HG03159 (cell line): ENCODE measurements at regions not wholly inside any gene's neighbourhood (a gene's known extent, or its start where the extent isn't known, plus 50 kb on each side); places are given as distances from the start of the nearest gene placed in this dataset.
"Not testable (repeated sequence)": the region's sequence is repeated elsewhere in the genome, so short reads cannot be mapped to it uniquely, and the experiment has no call there.

Experiments used
- ATAC-seq: cut with Tn5 transposase; IDR thresholded peaks from one replicate; pipeline ENCODE4 v1.9.1; 2021; ENCODE audit warnings: mild to moderate bottlenecking, moderate library complexity; ENCODE audit not compliant: unreplicated experiment

DNA sequence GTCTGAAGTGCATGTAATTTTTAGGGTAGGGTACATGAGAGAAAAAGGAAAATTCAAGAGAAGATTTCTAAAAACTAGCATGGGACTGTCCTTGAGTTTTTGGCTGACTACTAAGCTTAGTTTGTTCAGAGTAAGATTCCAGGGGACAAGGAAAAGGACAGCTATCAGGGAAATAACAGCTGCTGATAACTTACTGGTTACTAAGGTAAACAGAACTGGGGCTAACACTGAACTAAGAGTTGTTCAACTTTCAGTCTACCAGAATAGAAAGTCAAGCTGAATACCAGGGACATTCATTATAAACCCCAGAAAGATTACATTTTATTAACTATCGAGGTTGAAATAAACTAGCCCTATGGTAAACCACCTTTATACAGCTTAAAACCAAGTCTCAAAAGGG, 261.8 kb upstream of the CYRIA start:
- no peak for ATAC-seq

DNA sequence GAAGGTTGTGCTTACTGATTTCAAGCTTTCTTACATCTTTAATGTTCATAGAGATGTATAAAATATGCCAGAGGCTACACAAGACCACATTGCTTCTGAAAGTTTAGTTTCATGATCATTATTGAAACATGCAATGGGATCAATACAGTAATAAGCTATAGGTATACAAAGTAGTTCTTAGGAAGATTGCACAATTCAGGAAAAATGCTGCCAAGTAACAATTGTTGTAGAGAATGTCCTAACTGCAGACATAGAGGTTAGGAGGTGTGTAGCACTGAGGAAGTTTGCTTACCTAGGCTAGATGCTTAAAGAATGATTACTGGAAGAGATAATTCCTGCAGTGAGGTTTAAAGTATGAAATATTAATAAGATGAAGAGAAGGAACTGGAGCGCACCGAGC, 259.5 kb upstream of the CYRIA start:
- ATAC-seq = no peak

DNA sequence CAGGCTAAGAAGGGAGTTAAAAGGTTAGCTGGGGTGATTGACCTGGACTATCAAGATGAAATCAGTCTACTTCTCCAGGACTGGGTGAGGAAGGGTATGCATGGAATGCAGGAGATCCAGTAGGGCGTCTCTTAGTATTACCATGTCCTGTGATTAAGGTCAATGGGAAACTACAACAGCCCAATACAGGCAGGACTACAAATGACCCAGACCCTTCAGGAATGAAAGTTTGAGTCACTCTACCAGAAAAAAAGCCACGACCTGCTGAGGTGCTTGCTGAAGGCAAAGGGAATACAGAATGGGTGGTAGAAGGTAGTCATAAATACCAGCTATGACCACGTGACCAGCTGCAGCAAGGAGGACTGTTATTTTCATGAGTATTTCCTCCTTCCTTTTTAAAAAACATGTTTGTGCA, 249.7 kb upstream of the CYRIA start:
- not testable (repeated sequence) for ATAC-seq

DNA sequence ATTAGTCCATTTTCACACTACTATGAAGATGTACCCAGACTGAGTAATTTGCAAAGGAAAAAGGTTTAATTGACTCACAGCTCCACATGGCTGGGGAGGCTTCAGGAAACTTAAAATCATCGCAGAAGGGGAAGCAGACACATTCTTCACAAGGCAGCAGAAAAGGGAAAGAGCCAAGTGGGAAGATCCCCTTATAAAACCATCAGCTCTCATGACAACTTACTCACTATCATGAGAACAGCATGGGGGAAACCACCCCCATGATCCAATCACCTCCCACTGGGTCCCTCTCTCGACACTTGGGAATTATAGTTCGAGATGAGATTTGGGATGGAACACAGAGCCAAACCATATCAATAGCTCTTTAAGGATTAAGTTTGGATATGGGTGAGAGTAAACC, 246.1 kb upstream of the CYRIA start:
- ATAC-seq = no peak

DNA sequence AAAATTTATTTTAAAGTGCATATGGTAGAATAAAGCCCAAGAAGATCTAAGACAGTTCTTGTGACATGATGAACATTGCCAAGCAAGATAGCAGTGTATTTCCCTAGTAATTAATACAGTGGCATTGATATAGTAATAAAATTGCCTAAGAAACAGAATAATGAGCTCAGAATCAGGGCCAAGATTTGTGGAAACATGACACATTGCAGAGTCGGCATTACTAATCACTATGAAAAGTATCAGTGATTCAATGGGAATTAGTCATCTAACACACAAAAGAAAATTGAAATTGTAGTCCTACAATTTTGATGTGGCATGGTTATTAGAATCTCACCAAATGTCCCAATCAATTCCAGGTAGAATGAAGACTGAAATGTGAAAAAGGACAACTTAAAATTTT, 243.0 kb upstream of the CYRIA start:
- ATAC-seq = no peak

DNA sequence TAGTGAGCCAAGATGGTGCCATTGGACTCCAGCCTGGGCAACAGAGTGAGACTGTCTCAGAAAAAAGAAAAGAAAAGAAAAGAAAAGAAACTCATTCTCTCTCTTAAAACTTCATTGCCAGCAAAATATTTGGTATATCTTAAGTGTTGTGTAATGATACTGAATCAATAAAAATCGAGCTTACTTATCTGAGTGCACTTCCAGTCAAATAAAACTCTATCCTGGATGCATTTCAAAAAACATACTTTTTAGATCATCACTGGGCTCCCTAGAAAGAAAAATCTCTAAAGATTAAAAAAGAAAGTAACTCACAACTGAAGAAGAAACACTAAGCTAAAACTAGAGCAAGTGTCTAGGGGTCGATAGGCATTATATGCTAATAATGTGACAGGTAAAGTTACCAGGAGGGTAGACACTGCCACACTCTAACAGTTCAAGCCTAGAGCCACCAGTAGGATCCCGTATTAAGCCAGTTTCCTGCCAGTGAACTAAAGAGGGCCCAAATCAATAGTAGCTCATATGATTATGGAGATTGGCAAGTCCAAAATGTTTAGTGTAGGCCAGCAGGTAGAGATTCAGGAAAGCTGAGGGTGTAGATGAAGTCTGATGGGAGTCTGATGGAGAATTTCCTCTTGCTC, 242.1 kb upstream of the CYRIA start:
- ATAC-seq = no peak

DNA sequence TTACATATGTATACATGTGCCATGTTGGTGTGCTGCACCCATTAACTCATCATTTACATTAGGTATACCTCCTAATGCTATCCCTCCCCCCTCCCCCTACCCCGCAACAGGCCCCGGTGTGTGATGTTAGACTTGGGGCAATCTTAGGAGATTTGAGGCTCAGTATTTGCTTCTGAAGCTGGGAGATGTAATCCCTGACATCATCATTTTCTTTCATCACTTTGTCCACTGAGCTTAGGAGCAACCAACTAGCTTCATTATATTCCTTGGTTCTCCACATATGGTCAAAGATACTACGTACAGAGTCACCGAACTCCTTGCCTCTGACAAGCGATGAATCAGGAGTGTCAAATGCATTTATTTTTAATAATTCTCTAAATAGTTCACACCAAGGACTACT, 239.7 kb upstream of the CYRIA start:
- ATAC-seq = not testable (repeated sequence)

DNA sequence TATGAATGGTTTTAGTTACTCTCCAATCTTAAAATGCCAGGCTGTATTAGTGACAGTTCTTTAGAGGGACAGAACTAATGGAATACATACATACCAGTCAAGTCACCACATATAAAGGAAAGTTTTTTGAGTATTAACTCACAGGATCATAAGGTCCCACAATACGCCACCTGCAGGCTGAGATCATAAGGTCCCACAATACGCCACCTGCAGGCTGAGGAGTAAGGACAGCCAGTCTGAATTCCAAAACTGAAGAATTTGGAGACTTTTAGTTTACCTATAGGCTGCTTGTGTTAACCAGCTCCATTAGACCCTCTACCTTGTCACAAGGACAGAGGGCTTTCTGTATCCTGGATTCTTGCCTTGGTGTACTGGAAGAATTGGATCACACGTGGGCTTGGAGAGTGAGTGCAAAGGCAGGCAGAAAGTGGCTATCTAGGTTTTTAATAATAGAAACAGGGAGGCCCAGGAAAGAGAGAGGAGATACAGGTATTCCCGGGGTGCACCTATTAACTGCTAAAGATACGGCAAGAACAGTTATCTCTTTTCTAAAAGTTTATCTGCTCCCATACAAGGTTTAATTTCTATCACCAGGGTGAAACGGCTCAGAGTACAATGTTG, 234.9 kb upstream of the CYRIA start:
- ATAC-seq = peak; percentile 93

DNA sequence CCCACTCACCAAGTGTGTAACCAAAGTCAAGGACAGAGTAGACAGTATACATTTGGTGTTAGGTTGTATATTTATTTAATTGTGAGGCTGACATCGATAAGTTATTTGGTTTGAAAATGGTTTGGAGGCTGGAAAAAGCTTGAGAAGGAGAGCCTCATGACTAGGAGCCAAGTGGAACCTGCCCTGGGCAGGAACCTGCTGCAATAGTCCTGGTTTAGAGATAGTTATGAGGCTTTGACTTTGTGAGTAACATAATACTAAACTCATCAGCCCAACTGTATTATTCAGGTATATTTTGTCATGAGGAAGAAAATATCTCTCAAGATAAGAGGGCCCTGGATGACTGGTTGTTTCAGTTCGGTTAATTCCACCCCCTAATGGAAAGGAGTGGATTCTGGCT, 234.3 kb upstream of the CYRIA start:
- peak; percentile 24 for ATAC-seq

DNA sequence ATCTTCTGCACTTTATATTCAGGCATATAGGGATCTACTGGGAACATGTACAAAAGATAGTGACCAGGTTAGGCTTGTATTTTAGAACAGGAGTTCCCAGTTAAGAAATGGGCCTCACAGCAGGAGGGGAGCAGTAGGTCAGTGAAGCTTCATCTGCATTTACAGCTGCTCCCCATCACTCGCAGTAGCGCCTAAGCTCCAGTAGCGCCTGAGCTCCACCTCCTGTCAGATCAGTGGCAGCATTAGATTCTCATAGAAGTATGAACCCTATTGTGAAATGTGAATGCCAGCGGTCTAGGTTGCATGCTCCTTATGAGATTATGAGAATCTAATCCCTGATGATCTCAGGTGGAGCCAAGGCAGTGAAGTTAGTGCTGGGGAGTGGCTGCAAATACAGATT, 224.4 kb upstream of the CYRIA start:
- no peak for ATAC-seq

DNA sequence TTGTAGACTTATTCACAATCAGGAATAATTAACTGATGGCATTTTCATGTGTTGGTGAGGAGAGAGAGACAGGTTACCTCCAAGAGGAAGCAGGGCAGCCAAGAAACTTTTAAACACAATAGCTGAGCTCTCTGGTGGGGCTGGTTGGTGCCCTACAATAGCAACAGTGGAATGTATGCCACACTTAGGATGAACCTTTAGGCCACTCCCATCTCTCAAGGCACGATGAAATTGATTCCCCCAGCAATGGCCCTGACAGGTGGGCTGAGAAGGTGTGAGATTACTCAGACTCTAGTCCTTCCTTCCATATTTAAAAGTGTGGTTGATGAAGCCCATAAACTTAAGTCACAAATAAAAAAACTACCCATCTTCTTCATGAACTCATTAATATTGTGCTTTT, 219.4 kb upstream of the CYRIA start:
- ATAC-seq = no peak

DNA sequence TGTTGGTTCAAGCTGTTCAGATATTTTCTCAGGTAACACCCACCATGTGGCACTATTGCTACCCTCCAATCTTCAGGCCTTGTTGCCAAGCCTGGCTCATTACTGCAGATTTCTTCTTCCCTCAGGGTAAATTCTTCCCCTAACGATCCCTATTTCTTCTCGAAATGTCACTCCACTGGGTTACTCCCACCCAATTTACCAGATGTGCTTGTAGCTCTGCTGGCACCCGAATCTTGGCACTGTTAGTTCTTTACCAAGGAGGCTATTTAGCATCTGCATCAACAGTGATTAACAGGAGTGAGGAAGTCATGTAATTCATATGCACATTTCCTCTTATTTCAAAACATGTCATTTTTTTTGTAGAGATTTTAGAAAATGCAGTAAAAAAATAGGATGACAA, 217.1 kb upstream of the CYRIA start:
- no peak for ATAC-seq

DNA sequence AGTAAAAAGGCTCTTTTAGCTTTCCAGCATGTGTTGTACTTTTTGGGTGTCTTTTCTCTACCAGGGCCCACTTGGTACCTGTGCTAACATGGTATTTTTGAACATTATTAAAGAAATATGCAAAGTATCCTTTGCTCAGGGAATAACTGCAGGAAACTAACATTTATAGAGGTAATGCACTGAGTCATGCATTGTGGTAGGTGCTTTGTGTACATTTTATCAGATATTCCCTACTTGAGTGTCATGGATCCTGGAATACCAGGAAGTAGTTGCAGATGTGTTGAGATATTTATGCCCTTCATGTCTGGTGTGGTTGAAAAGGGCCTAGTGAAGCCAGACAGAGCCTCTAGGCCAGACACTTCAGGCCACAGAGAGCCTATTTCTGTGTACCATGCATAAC, 215.5 kb upstream of the CYRIA start:
- ATAC-seq = no peak

DNA sequence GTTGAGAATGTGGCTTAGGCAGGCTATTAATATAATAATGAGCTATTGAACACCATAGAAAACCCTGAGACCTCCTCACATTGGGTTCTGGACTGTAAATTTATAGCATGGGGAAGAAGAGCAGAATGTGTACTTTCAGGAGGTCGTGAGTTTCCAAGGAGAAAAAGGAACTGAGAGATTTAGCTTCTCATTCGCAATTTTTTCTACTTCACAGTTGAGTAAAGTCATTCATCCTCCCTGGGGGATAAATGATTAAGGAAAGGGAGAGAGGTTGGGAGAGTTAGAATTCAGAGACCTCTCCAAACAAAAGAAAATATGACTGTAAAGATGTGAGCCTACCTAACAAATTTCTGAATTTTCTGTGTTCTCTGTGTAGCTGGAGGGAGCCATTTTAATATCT, 205.8 kb upstream of the CYRIA start:
- ATAC-seq = no peak

DNA sequence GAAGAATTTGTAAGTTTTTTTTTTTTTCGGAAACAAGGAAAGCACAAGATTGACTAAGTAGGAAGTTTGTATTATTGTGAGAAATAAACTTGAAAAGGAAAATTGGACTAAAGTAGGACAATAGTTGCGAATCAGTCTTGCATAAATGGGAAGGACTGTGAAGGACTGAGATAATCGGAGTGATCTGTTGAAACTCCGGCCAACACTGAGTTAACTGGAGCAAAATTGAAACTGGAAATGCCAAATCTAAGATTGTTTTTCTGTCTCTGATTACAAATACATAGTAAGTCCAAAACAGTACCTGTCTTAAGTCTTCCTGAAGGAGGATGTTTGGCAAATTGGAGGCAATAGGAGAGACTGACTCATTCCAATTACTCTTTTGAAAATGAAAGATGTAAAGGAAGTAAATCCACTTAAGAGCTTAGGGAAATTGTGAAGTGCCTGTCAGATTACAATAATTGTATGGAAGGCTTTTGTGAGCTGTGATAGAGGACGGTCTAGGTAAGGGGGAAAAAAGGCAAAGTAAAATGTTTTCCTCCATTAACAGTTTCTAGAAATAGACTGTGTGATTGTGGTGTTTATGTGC, 204.9 kb upstream of the CYRIA start:
- no peak for ATAC-seq

DNA sequence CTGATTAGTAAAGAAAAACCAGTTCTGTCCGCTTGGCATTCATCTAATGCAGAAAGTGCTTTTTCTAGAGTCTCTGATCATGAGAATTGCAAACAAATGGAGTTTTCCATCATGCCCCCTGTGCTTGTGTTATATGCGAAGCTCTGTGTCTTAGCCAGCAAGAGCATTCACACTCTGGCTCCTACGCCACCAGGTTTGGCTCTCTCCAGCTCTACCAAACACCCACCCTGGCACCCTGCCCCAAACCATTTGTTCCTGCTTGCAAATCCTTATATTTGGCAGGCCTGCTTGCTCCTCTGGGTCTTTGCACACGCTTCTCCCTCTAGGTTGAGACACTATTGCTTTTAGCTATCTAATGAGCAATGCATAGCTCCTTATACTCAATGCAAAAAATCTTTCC, 204.1 kb upstream of the CYRIA start:
- no peak for ATAC-seq

DNA sequence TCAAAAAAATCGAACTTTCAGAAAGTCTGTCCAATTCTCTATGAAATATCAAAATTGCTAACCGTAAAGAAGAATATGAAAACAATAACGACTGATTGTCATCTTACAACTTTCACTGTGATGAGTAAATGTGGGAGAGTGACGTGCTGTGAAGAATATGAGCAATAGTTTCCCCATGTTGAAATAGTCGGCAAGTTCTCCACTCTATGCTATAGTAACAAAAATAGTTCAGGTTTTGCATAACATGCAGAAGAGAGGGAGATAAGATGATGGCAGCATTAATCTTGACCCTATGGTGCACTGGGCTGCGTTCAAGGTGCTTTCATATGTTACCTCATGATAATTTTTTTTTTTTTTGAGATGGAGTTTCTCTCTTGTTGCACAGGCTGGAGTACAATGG, 196.8 kb upstream of the CYRIA start:
- no peak for ATAC-seq

DNA sequence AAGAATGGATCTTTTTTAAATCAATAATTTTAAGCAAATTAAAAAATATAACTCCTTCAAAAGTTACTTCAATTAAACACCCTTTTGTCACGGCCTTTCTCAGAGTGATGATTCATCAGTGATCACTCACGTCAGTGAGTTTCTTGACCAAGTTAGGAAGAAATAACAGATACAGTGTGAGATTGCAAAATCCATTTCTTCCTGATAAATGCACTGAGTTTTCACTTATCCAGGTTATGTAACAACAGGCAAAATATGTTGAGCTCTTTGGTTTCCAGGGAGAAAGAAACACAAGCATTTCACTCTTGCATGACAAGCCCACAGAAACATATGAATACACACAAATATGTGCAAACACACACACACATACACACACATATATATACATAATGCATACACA, 195.9 kb upstream of the CYRIA start:
- no peak for ATAC-seq

DNA sequence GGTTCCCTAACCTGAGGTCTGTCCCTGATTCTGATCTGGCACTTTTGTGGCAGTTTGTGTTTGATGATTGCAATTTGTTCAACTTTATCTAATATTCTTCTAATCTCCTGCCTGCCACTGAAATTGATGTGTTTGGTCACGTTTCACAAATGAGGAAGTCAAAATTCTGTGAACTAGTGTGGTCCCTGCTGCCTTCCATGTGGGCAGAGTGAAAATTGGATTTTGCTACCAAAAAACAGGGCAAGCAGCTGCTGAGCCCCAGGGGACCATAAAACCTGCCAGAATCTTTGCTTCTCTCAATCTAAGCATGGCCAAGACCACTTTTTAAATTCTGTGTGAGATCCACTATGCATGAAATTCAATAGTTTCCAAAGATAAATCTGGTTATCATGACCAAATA, 195.5 kb upstream of the CYRIA start:
- no peak for ATAC-seq

DNA sequence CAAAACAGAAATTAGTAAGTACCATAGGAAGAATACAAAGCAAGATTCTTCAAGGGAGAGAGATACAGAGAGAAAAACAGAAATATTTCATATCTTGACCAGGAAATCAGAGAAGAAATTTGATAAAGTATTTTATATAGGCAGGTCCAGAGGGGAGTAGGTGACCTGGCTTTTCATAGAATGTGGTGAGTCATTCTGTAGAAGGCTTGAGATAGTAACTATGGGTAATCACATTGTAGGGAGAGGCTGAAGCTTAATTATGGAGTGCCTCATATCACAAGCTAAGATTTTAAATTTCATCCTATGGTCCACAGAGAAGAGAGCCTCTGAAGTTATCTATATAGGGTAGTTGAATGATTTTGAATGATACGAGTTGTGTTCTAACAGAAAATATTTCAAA, 195.0 kb upstream of the CYRIA start:
- ATAC-seq = no peak

DNA sequence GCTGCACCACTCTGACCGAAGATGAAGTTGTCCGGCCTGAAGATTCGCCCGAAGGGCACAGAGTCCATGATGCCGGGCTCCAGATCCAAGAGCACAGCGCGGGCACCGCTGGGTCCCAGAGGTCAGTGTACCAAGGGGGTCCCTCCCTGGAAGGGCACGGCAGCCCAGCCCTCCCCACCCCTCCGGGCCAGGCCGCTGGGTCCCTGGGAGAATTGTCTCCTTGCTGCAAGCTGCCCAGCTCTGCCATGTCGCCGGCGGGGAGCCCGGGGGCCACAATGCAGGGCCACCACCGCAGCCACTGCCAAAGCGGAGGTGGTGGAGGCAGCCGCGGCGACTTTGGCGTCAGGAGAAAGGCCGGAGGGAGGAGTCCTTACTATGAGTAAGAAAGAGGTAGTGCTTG, 189.5 kb upstream of the CYRIA start:
- no peak for ATAC-seq

DNA sequence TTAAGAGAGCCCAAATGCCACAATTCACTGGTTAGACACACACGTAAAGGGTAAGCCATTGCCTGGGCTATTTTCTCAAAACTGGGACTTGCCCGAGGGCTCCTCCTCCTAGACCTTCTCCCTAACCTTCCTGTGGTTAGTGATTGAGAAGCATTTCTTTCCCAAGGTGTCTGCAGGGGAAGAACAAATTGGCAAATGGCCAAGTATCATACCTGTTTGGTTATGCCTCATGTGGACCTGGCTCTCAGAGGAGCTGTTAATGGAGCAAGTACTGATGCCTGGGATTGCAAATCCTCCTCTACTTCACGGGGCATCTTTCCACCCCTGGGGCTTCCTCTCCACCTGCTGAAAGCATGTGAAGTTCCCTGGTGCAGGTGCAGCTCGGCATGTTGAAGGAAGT, 187.5 kb upstream of the CYRIA start:
- no peak for ATAC-seq

DNA sequence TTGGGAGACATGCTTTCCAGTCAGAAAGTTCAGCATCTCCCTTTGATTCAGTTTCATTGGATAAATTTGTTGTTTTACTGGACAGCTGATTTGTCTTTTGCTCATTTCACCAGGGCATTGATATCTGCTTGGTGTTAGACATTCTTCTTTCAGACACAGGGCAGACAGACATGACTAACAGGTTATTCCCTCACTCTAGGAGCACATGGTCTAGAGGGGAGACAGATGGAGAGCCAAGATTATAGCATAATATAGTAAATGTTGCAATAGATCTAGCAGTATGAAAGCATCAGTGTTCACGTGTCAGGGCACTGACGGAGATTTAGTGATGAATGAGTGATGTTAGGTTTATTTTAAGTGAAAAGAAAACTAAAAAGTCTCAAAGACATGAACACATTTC, 187.0 kb upstream of the CYRIA start:
- no peak for ATAC-seq
